HG03064 (cell line): ENCODE measurements at regions not wholly inside any gene's neighbourhood (a gene's known extent, or its start where the extent isn't known, plus 50 kb on each side); places are given as distances from the start of the nearest gene placed in this dataset.
A peak's percentile ranks its signal among the peaks of the same experiment; 100 is the strongest.

Experiments used
- ATAC-seq: cut with Tn5 transposase; IDR thresholded peaks from one replicate; pipeline ENCODE4 v1.9.1; 2021; ENCODE audit warnings: low read depth; ENCODE audit not compliant: unreplicated experiment

DNA sequence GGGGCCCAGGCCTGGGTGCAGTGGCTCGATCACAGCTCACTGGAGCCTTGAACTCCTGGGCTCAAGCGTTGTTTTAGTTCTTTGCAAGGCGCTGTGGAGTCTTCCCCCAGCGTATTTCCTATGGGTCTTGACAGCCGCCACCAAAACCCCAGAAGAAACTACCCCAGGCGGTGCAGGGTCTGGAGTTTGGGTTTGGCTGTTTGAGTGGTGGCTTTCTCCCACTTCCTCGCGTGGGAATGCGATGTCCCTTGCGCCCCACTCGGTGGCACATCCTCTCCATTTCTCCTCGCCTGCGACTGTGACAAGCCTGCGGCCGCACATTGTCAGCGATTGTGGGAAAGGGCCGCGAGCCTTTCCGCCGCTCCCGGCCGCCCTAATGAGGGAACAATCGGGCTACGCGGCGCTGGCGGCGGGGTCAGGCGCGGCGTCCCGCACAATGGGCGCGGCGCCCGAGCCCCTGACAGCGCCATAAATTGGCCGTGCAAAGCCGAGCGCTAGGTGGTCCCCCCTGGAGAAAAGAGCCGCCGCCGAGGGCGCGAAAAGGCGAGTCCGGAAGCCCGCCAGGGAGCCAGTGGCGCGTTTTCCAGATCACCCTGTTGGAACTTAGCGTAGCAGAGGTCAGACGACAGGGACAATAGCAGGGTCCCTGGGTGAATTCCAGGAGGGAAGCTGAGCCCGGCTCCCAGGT is 194.9 kb upstream of the POU3F3 start:
- no peak for ATAC-seq

DNA sequence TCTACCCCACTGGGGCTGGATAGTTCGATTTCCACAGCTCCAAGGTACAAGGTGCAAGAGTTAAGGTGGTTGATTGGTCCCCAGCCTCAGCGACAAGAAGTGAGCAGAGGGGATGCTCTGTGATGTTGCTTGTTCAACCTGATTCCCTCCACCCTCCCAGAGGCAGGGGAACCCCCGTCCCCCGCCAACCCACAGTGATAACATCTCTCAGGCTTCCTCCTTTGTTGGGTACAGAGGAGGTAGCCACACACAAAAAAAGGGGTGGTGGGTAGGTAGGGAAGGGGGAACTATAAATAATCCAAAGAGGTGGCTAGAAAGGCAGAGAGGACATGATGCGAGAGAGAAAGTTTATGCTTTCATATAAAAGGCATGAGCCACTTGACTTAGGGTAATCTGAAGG is 192.9 kb upstream of the POU3F3 start:
- no peak for ATAC-seq

DNA sequence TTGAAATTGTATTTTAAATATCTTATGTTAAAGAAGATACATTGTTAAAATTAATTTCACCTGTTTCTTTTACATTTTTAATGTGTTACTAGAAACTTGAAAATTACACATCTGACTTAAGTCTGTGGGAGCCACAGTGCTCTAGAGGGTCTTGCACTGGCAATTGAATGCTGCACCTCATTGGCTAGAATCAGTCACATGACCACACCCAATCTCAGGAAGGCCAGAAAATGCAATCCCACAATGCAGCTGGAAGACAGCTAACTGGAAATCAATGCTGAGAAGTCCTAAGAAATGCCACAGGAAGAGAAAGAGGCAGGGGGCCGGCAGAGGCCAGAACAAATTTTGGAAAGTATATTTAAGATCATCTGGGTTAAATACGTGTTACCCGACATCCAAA is 189.2 kb upstream of the POU3F3 start:
- ATAC-seq, result no peak

DNA sequence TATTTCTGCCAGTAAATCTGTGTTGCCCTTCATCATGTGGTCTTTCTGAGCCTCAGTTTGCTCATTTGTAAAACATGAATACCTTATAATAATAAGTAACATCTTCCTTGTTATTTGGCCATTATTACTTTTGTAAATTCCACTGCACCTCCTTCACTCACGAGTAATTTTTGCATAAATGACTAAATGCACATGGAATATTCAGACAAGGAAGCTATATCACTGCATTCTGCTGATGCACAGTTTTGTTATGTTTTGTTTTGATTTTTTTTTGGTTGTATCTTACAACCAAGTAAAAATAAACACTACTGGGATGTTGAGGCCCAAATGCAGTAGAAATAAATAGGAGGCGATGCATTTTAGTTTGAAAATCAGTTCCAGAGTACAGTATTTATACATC is 185.3 kb upstream of the POU3F3 start:
- no peak for ATAC-seq

GRCh38 chr2:104673225-104673624 is 180.7 kb upstream of the POU3F3 start:
- no peak for ATAC-seq

- ATAC-seq, result no peak
Measured at GRCh38 chr2:104678181-104678580, 175.7 kb upstream of the POU3F3 start.

- no peak for ATAC-seq
Measured at GRCh38 chr2:104685591-104685990, 168.3 kb upstream of the POU3F3 start.

- no peak for ATAC-seq
Measured at GRCh38 chr2:104687147-104687546, 166.8 kb upstream of the POU3F3 start.

DNA sequence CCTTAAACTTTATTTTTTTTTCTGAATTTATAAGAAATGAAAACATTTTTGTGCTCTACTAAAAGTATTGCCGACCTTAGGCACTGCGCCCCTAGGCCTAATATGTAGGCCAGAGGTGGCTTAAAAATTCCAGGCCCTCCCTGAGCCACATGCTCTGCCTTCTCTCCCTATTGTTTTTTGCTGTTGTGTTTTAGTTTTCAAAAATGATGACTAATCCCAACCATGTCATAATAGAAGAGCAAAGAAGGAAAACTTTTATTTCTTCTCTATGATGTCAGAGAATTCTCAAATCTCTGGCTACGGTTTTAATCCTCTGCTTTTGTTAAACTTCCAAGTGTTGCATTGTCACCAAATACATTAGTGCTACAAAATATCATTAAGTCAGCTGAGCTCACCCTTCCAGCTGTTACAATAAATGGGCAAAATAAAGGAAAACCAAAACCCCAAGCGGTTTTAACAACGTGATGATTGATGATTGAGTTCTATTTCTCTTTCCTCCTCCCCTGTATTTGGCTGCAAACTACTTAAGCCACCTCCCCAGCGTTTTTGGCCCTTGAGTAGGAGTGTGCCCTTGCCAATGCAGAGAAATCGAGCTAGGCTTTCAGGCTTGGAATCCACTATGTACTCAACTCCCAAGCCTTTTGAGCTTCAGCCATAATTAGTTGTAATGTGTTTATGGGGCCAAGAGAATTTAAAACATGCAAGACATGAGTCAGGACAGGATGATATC is 163.5 kb upstream of the POU3F3 start:
- ATAC-seq, result no peak

- ATAC-seq, result no peak
Measured at GRCh38 chr2:104698276-104698675, 155.6 kb upstream of the POU3F3 start.

GRCh38 chr2:104701411-104701911 is 152.5 kb upstream of the POU3F3 start:
- ATAC-seq, result no peak

DNA sequence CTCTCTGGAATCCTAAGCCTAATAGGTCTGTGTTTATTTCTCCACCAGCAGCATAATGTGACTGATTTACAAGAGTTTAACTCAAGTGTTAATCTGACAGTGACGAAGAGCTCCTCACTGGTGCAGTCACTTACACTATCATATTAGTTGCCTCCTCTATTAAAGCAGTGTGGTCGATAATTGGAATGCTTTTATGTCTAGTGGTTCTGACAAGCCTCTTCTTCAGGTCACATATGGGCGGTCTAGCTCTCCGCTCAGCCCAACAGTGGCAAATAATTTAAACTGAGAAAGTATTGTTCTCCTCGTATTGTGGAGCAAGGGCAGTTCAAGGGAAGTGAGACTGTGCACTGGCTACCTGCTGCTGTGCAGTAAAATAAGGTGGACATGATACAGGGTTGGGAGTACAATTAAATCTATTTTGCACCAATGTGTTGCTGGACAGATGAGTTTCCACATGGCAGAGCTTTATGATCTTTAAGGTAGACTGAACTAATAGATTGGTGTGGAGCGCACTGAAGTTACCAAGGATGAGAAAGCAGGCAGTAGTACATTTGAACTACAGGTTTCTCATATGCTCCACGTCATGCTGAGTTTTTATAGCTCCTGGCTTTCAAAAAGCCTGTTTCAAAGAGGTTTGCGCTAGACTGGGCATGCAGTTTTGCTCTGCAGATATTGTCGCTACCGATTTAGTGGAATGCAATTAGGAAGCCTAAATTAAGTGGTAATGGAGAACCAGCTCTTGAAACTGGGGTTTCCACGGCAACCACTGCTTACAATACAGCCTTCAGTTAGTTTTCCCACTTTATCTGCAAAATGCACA is 151.7 kb upstream of the POU3F3 start:
- no peak for ATAC-seq

GRCh38 chr2:104703669-104704068 is 150.2 kb upstream of the POU3F3 start:
- ATAC-seq, result no peak

- no peak for ATAC-seq
Measured at GRCh38 chr2:104704496-104705245, 149.2 kb upstream of the POU3F3 start.

DNA sequence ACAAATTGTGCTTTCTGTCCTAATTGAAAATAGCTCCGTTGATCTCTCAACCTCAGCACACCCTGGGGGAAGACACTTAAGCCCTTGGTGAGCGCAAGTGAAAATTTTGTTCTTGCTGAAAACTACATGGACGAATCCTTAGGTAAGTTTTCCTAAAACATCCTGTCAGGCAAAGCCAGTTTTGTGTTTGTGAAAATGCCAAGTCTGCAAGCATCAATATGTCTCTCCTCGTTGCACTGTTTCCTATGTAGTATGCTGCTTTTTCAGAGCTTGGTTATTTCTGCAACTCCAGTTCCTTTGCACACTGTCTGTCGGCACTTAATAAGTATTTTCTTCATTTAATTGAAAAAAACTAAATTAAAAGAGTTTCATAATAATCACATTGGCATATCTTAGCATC is 146.9 kb upstream of the POU3F3 start:
- no peak for ATAC-seq

DNA sequence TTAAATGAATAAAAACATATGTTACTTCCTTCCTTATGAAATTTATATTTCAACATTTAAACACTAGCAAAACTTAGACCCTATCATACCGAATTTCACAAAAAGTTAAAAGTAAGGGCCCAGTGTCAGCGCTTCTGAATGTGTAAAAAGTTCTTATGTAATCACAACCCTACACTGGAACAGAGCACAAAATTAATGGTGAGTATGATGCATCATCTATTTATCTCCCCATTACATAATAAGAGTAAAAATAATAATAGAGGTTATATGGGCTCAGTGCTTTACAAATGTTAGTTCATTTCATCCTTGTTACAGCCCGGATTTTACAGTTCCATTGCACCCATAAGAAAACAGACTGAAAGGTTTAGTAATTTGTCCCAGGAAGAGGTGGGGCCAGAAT is 144.9 kb upstream of the POU3F3 start:
- no peak for ATAC-seq

DNA sequence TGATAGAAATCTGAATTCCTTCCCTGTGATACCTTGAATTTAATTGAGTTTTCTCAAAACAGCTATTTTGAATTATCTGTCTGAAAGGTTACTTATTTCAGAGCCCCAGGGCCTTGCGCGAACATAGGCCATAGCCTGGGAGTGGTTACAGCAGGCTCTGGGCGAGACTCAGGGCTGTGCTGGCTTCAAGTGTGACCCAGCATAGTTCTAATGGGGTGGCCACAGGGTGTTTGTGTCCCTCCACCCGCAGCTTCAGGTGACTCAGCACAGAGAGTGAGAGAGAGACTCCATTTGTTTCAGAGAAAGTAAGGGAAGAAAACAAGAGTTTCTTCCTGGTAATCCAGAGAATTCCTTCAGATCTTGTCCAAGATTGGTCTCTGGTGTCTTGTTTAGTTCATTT is 137.9 kb upstream of the POU3F3 start:
- no peak for ATAC-seq

DNA sequence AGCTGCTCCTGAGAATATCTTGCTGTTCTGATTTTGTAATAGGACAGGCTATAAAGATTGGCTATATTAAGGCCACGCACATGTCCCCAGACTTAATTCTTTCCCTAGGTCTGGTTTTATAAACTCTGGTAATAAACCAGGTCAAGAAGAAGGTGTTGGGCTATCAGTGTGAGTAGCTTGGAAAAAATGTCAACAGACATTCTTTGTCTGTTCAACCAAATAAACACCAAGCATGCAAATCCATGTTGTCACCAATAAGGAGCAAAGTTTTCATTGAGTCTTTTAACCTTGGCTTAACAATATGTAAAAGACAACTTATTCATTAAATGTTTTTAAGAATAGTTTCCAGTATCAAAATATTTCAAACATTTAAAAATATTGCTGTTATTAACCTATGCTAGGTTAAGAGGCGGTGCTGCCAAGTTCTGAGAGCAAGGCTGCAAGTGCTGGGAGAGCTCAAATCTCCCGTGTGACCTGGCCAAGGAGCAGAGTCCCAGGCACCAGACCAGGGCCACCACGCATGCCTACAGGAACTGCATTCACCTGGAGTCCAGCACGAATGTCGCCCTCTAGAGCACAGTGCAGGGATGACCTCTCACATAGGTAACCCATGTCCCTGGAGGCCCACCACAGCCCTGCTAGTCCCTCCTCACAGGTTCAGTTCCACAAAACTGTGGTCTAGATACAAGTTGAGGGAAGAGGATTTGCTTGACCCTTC is 120.5 kb upstream of the POU3F3 start:
- ATAC-seq, result peak; percentile 76

GRCh38 chr2:104734937-104735586 is 118.9 kb upstream of the POU3F3 start:
- no peak for ATAC-seq
